Liver (tissue), 3 donors: ENCODE measurements at regions not wholly inside any gene's neighbourhood (a gene's known extent, or its start where the extent isn't known, plus 50 kb on each side); places are given as distances from the start of the nearest gene placed in this dataset.

Experiments
- GABPA ChIP-seq, 2 donors: IDR thresholded peaks in 1 of 2; conservative IDR thresholded peaks in 1 of 2; 2 replicates each; pipeline ENCODE4 v1.6.1; 2016; ENCODE audit warnings: antibody characterized with exemption in 2 of 2, mild to moderate bottlenecking in 1 of 2, moderate library complexity in 1 of 2
- HNF4A ChIP-seq, 2 donors: conservative IDR thresholded peaks; 2 replicates each; pipeline ENCODE4 v1.6.1; 2016; ENCODE audit warnings: antibody characterized with exemption in 2 of 2, mild to moderate bottlenecking in 2 of 2
- SP1 ChIP-seq: IDR thresholded peaks from 2 replicates; pipeline ENCODE4 v1.6.1; 2018; ENCODE audit warnings: antibody characterized with exemption, mild to moderate bottlenecking
- TF ChIP-seq, protein P1 (sequence below): fragments of 150-350 bp; IDR thresholded peaks from 2 replicates; pipeline ENCODE4 v1.5.1; 2017; ENCODE audit warnings: improper control_type of control experiment, low read depth, low read length; ENCODE audit not compliant: missing input control
- TF ChIP-seq, protein P2 (sequence below): IDR thresholded peaks from 2 replicates; pipeline ENCODE4 v1.6.1; 2016; ENCODE audit warnings: antibody characterized with exemption, mild to moderate bottlenecking
- TF ChIP-seq, protein P3 (sequence below): IDR thresholded peaks from 2 replicates; pipeline ENCODE4 v1.6.1; 2016; ENCODE audit warnings: antibody characterized with exemption
- donor health status: healthy.
- donor health status: healthy.

DNA sequence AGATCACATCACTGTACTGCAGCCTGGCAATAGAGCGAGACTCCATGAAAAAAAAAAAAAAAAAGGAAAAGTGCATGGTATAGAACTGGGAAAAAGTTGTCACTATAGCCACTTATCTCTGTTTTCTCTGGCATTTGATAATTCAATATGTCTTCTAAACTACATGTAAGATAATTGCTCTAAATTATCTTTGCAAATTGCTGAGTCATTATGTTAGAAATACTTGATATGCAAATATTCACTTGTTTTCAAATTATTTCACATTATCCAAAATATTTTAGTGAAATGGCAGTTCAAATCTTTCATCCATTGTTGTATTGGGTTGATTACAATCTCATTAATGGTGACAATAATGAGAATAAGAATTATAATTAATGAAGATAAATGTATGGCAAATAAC is 1455.1 kb downstream of the KCNT2 start:
- TF ChIP-seq, protein P1, sequence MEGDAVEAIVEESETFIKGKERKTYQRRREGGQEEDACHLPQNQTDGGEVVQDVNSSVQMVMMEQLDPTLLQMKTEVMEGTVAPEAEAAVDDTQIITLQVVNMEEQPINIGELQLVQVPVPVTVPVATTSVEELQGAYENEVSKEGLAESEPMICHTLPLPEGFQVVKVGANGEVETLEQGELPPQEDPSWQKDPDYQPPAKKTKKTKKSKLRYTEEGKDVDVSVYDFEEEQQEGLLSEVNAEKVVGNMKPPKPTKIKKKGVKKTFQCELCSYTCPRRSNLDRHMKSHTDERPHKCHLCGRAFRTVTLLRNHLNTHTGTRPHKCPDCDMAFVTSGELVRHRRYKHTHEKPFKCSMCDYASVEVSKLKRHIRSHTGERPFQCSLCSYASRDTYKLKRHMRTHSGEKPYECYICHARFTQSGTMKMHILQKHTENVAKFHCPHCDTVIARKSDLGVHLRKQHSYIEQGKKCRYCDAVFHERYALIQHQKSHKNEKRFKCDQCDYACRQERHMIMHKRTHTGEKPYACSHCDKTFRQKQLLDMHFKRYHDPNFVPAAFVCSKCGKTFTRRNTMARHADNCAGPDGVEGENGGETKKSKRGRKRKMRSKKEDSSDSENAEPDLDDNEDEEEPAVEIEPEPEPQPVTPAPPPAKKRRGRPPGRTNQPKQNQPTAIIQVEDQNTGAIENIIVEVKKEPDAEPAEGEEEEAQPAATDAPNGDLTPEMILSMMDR, result no peak
- no peak for TF ChIP-seq SP1
- TF ChIP-seq GABPA (IDR thresholded peaks at IDR 0.05 in 1 of 2, conservative IDR thresholded peaks at IDR 0.05 in 1 of 2), result no peak
- TF ChIP-seq, protein P2, sequence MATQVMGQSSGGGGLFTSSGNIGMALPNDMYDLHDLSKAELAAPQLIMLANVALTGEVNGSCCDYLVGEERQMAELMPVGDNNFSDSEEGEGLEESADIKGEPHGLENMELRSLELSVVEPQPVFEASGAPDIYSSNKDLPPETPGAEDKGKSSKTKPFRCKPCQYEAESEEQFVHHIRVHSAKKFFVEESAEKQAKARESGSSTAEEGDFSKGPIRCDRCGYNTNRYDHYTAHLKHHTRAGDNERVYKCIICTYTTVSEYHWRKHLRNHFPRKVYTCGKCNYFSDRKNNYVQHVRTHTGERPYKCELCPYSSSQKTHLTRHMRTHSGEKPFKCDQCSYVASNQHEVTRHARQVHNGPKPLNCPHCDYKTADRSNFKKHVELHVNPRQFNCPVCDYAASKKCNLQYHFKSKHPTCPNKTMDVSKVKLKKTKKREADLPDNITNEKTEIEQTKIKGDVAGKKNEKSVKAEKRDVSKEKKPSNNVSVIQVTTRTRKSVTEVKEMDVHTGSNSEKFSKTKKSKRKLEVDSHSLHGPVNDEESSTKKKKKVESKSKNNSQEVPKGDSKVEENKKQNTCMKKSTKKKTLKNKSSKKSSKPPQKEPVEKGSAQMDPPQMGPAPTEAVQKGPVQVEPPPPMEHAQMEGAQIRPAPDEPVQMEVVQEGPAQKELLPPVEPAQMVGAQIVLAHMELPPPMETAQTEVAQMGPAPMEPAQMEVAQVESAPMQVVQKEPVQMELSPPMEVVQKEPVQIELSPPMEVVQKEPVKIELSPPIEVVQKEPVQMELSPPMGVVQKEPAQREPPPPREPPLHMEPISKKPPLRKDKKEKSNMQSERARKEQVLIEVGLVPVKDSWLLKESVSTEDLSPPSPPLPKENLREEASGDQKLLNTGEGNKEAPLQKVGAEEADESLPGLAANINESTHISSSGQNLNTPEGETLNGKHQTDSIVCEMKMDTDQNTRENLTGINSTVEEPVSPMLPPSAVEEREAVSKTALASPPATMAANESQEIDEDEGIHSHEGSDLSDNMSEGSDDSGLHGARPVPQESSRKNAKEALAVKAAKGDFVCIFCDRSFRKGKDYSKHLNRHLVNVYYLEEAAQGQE, result no peak
- TF ChIP-seq, protein P3, sequence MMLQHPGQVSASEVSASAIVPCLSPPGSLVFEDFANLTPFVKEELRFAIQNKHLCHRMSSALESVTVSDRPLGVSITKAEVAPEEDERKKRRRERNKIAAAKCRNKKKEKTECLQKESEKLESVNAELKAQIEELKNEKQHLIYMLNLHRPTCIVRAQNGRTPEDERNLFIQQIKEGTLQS, result no peak
- no peak for TF ChIP-seq HNF4A (conservative IDR thresholded peaks at IDR 0.05)
